22Rv1 (cell line): ENCODE measurements at regions not wholly inside any gene's neighbourhood (a gene's known extent, or its start where the extent isn't known, plus 50 kb on each side); places are given as distances from the start of the nearest gene placed in this dataset.
A peak's percentile ranks its signal among the peaks of the same experiment; 100 is the strongest.

Source experiments
- H3K27ac ChIP-seq: fragments of 450-650 bp; 2 replicates; pipeline ENCODE4 v1.5.1; 2017
- ZFX ChIP-seq: fragments of 450-650 bp; IDR thresholded peaks from 2 replicates; pipeline ENCODE4 v1.6.1; 2017; ENCODE audit warnings: antibody characterized with exemption, borderline replicate concordance
- TF ChIP-seq, protein P1 (sequence below): fragments of 450-650 bp; IDR thresholded peaks from 2 replicates; pipeline ENCODE4 v1.5.1; 2017; ENCODE audit warnings: mild to moderate bottlenecking

DNA sequence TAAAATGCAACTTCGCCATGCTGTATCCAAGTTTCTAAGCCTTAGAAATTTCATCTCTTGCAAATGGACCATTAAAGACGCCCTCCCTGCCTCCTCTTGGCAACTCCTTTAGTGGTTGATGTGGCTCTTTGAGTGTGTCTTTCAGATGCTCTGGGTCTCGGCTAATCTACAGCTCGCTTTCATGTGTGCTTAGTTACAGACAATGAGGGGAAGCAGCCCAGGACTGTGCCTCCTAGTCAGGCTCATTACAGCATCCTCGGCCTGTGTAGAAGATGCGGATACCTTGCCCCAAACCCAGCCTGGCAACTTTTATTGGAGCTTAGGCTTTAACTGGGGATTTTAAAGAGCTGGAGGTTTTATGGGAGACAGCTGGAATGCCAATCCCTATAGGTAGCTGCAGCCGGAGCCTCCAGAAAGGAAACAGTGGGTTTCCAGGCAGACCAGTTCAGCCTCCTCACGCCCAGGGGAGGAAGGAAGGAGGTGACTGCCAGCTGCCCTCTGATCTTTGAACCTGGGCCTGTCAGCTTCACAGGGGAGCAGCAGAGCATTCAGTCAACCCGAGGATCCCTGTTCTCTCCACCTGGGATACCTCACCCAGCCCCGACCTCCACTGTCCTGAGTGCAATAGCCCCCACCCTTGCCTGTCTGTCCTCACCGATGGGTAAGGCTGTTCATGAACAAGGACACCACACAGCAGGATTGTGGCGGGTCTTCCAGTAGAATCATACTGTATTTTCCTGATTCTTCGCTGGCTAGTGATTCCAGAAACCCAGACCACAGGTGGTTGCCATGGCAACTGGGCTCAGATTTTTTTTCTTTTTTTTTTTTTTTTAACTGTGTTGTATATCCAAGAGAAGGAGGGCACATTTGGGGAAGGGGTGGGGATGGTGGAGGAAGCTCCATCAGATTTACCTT is 638.5 kb downstream of the MED13L start:
- TF ChIP-seq ZFX, result no peak
- TF ChIP-seq, protein P1, sequence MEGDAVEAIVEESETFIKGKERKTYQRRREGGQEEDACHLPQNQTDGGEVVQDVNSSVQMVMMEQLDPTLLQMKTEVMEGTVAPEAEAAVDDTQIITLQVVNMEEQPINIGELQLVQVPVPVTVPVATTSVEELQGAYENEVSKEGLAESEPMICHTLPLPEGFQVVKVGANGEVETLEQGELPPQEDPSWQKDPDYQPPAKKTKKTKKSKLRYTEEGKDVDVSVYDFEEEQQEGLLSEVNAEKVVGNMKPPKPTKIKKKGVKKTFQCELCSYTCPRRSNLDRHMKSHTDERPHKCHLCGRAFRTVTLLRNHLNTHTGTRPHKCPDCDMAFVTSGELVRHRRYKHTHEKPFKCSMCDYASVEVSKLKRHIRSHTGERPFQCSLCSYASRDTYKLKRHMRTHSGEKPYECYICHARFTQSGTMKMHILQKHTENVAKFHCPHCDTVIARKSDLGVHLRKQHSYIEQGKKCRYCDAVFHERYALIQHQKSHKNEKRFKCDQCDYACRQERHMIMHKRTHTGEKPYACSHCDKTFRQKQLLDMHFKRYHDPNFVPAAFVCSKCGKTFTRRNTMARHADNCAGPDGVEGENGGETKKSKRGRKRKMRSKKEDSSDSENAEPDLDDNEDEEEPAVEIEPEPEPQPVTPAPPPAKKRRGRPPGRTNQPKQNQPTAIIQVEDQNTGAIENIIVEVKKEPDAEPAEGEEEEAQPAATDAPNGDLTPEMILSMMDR, result no peak
- H3K27ac ChIP-seq, result no peak overlapping the region

DNA sequence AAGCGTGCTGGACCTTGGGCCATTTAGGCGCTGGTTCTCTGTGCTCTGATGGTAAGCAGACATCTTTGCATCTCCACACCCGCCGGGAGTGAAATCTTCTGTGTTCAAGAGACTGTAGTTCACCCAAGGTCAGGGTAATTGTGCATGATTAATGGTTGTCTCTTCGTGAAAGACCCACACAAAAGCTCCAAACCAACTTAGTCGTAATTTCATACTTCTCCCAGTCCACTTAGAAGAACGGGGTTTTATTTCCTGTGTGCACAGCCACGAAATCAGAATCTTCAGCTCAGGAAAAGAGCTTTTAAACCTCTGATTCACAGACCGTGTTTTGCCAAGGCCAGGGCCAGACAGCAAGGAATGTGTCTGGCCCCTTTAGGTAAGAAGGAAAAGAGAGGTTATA is 640.9 kb downstream of the MED13L start:
- TF ChIP-seq, protein P1, result no peak
- no peak for TF ChIP-seq ZFX

DNA sequence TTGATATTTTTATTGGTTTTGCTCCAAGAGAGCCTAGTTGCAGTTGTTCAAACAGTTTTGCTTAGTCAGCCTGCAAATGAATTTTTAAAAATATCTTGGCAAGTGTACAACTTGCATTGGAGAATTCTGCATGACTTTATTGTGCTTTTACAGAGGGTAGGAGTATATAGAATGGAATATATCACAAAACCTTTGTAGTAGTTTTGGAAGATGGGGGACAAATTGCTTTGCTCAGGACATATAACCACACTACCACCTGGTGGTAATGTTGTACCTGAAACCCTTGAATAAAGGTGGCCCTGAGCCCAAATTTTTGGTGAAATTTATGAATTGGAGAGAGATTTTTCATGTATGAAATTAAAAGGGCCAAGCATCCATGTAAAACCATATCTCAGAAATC is 645.2 kb downstream of the MED13L start:
- TF ChIP-seq, protein P1, result peak; percentile 33
- TF ChIP-seq ZFX, result no peak
- no peak overlapping the region for H3K27ac ChIP-seq

More for the DNA sequence above, 640.9 kb downstream of the MED13L start:
- no peak overlapping the region for H3K27ac ChIP-seq

DNA sequence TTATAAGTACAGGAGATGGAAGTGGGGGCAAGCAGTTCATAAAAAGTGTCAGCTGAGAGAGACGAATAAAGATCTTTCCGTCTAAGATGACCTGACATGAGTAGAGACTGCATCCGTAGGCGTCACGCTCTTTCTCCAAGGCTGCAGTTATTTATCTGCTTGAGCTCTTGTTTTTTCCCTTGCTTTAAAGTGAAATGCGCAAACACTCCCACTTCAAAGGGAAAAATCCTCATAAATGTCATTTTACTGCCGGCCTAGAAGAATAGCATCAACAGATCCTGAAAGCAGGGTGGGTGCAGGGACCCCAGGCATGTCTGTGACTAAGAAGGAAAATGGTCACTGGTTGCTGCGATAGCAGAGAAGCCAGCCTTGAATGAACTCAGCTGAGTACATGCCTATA is 647.4 kb downstream of the MED13L start:
- TF ChIP-seq, protein P1, result no peak
- TF ChIP-seq ZFX, result no peak

DNA sequence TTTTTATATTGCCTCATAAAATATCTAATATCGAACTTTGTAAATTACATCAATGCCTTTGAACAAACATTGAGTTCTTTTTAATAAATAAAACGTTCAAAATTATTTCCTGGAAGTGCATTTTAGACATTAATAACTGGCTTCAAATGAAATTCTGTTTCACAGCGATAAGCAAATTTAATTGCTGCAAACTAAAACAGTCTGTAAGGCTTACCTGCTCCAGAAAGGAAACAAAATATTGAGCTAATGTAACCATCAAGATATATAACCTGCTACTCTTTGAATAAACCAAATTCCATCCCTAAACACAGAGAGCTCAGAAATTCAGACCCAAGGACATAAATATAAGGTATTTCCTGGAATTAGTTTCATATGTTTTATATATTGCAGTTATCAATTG is 651.3 kb downstream of the MED13L start:
- TF ChIP-seq, protein P1, result no peak
- no peak for TF ChIP-seq ZFX
- H3K27ac ChIP-seq, result no peak overlapping the region

More for the DNA sequence above, 647.4 kb downstream of the MED13L start:
- H3K27ac ChIP-seq, result no peak overlapping the region

DNA sequence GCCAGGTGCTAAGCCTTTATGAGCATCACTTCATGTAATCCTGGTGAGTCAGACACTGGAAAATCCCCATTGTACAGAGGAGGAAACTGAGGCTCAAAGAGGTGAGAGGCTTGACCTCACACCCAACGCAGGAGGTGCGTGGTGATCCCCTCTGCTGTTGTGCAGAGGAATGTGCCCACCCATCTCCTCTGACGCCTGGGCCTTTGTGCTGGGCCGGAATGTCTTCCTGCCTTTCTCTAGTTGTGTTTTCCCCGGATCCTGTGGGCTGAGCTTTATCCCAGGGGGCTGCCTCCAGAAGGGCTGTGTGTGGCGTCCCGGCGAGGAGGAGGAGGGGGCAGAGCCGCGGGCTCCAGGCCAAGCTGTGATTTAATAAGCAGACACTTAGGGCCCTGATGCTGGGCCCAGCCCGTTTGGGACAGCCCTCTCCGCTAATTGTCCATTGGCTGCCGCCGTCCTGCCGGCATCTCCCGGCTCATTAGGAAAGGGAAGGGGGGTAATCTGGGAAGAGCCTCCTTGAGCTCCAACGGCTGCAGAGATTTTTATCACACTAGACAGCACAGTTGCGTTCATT is 653.6 kb downstream of the MED13L start:
- TF ChIP-seq ZFX, result no peak
- TF ChIP-seq, protein P1, result no peak
- H3K27ac ChIP-seq, result no peak overlapping the region

DNA sequence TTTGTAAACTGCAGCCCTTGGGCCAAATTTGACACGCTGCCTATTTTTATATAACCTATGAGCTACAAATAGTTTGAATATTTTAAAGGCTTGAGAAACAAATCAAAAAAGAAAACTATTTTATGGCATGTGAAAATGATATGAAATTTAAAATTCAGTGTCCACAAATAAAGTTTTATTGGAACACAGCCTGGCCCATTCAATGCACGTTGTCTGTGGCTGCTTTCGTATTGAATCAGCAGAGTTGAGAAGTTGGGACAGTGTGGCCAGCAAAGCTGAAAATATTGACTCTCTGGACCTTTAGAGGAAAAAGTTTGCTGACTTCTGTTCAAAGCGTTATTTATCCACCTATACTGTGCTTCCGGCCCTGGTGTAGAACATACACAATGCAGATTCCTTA is 654.2 kb downstream of the MED13L start:
- no peak overlapping the region for H3K27ac ChIP-seq
- no peak for TF ChIP-seq ZFX
- TF ChIP-seq, protein P1, result no peak
